ENCODE measurements at regions not wholly inside any gene's neighbourhood (a gene's known extent, or its start where the extent isn't known, plus 50 kb on each side); places are given as distances from the start of the nearest gene placed in this dataset.

GRCh38 chr13:97630725-97631124 is 196.8 kb downstream of the RAP2A start:
- no peak for TF ChIP-seq CTCF (IDR thresholded peaks at IDR 0.05)
- no peaks in the 10 kb centered on the region for H3K4me1 ChIP-seq
- H3K27ac ChIP-seq, result no peak overlapping the region
- no peaks in the 10 kb centered on the region for H3K36me3 ChIP-seq
- ATAC-seq, result no peak
- H3K27me3 ChIP-seq, result no peaks in the 10 kb centered on the region
- no peak for DNase-seq
- peaks cover 0 to 16% of the 10 kb centered on the region in 2 donors for H3K9me3 ChIP-seq
- intact Hi-C loops (cut with DNase I), result no loop called here
- H3K4me3 ChIP-seq, result no peak overlapping the region

DNA sequence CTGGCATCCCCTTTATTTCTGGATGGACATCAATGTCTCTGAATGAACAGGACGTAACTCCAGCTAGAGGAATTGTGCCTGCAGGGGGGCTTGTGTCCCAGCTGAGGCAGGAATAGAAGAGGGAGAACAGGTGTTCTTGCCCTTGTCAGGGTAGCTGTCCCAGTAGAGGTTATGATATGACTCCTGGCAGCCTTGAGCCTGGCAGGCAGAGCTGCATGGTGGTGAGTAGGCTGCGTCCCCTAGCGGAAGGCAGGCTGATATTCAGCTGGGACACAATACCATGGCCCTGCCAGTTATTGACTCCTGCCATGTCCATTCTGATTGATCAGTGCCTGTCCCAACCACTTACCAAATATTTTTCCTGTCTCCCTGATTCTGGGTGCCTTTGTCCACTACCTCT is 197.2 kb downstream of the RAP2A start:
- Histone ChIP-seq H3K4me1 (no peaks in the 10 kb centered on the region), H3K27me3 (no peaks in the 10 kb centered on the region), H3K9me3 (peaks cover 0 to 16% of the 10 kb centered on the region in 2 donors), H3K27ac (no peak overlapping the region), H3K4me3 (no peak overlapping the region), H3K36me3 (no peaks in the 10 kb centered on the region)
- intact Hi-C loops (cut with DNase I), result no loop called here
- DNase-seq (no peak), ATAC-seq (no peak)
- TF ChIP-seq CTCF (IDR thresholded peaks at IDR 0.05), result no peak

DNA sequence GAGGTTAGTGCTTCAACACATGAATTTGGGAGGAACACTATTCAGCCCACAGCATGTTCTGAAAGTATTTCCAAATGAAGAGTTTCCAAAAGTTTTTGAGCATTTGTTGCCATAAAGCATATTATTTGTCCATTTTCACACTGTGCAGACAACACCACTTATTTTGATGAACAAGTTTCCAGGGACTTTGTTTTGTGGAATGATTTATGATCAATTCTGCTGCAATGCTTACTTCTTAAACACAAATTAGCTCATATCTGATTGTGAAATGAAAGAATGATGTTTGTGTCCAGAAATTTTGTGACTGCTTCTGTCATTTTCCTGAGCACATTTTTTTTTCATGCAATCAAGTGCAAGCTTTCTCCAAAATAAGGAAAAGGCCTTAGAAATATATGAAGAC is 205.3 kb downstream of the RAP2A start:
- ATAC-seq (no peak), DNase-seq (no peak)
- H3K36me3 ChIP-seq, result no peaks in the 10 kb centered on the region
- no peaks in the 10 kb centered on the region for H3K4me1 ChIP-seq
- H3K9me3 ChIP-seq, result no peaks in the 10 kb centered on the region
- no peak for TF ChIP-seq CTCF (IDR thresholded peaks at IDR 0.05)
- no peak overlapping the region for H3K4me3 ChIP-seq
- intact Hi-C loops (cut with DNase I), result no loop called here
- no peaks in the 10 kb centered on the region for H3K27me3 ChIP-seq
- H3K27ac ChIP-seq, result no peak overlapping the region

DNA sequence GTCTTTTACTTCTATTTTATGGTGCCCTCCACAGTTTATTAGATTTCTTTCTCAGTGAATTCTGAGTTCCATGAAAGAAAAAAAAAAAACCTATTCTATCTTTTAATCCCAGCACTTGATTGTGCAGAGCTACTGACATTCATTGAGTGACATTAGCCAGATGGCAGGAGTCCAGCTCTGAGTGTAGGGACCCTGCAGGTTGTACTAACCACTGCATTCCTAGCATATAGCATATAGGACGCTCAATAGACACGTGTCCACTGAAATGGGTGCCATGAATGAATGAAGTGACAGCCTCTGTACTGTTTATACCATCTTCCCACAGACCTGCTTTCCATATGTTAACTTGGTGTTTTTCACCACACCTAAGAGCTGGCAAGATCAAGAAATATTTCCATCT is 206.3 kb downstream of the RAP2A start:
- Histone ChIP-seq H3K36me3 (no peaks in the 10 kb centered on the region), H3K4me3 (no peak overlapping the region), H3K4me1 (no peaks in the 10 kb centered on the region), H3K9me3 (no peaks in the 10 kb centered on the region), H3K27me3 (no peaks in the 10 kb centered on the region), H3K27ac (no peak overlapping the region)
- intact Hi-C loops (cut with DNase I), result no loop called here
- DNase-seq (no peak), ATAC-seq (no peak)
- TF ChIP-seq CTCF (IDR thresholded peaks at IDR 0.05), result no peak

GRCh38 chr13:97648171-97648880 is 214.4 kb downstream of the RAP2A start:
- no peaks in the 10 kb centered on the region for H3K36me3 ChIP-seq
- H3K27ac ChIP-seq, result no peak overlapping the region
- DNase-seq (no peak), ATAC-seq (no peak)
- H3K27me3 ChIP-seq, result no peaks in the 10 kb centered on the region
- no peaks in the 10 kb centered on the region for H3K4me1 ChIP-seq
- no peaks in the 10 kb centered on the region for H3K9me3 ChIP-seq
- H3K4me3 ChIP-seq, result no peak overlapping the region
- no peak for TF ChIP-seq CTCF (IDR thresholded peaks at IDR 0.05)
- intact Hi-C loops (cut with DNase I), result no loop called here
